ENCODE measurements at regions not wholly inside any gene's neighbourhood (a gene's known extent, or its start where the extent isn't known, plus 50 kb on each side); places are given as distances from the start of the nearest gene placed in this dataset.

DNA sequence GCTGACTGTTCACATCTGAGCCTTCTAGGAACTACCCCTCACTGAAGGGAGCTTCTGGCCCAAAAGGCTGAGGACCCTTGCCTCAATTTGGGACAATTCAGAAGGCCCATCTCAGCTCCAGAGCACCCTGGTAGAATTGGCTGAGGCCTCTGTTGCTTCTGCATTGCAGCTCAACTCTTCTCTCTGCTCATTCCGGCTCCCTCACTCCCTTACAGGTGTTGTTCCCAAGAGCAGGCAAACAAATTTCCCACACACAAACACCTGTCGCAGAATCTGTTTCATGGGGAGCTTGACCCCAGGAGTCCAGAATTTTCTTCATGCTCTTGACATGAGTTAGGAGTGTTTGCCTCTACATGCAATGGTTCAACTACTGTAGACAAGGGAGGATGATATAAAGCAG is 78.7 kb downstream of the CRYGS start:
- Histone ChIP-seq H3K27me3 (ENCODE audit: insufficient read depth, low read length, poor library complexity) (no peaks in the 10 kb centered on the region), H3K4me2 (ENCODE audit: insufficient read depth, low read length) (no peak overlapping the region), H3K79me2 (ENCODE audit: insufficient read depth, low read length) (no peaks in the 10 kb centered on the region), H3K27ac (ENCODE audit: low read length) (no peak overlapping the region), H3K9me3 (ENCODE audit: insufficient read depth, low read length, severe bottlenecking) (no peaks in the 10 kb centered on the region), H3K36me3 (ENCODE audit: insufficient read depth, low read length) (no peaks in the 10 kb centered on the region), H2AFZ (ENCODE audit: low read depth, low read length) (no peak overlapping the region), H3K4me3 (ENCODE audit: low read depth in 1 of 2, low read length in 2 of 2) (no peak overlapping the region), H3K4me1 (ENCODE audit: insufficient read depth, low read length) (no peaks in the 10 kb centered on the region), H4K20me1 (ENCODE audit: insufficient read depth, low read length) (no peaks in the 10 kb centered on the region), H3K9ac (ENCODE audit: low read depth, low read length) (no peak overlapping the region)
- TF ChIP-seq, protein P1, sequence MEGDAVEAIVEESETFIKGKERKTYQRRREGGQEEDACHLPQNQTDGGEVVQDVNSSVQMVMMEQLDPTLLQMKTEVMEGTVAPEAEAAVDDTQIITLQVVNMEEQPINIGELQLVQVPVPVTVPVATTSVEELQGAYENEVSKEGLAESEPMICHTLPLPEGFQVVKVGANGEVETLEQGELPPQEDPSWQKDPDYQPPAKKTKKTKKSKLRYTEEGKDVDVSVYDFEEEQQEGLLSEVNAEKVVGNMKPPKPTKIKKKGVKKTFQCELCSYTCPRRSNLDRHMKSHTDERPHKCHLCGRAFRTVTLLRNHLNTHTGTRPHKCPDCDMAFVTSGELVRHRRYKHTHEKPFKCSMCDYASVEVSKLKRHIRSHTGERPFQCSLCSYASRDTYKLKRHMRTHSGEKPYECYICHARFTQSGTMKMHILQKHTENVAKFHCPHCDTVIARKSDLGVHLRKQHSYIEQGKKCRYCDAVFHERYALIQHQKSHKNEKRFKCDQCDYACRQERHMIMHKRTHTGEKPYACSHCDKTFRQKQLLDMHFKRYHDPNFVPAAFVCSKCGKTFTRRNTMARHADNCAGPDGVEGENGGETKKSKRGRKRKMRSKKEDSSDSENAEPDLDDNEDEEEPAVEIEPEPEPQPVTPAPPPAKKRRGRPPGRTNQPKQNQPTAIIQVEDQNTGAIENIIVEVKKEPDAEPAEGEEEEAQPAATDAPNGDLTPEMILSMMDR (IDR thresholded peaks at IDR 0.05; ENCODE audit: borderline replicate concordance, extremely low read depth, low read length, poor library complexity, severe bottlenecking): no peak
- no peak for TF ChIP-seq EZH2 (IDR thresholded peaks at IDR 0.05; ENCODE audit: borderline replicate concordance, low read depth, low read length, severe bottlenecking)
- ATAC-seq (ENCODE audit: insufficient read depth, low read depth) (no peak), DNase-seq (no peak)

DNA sequence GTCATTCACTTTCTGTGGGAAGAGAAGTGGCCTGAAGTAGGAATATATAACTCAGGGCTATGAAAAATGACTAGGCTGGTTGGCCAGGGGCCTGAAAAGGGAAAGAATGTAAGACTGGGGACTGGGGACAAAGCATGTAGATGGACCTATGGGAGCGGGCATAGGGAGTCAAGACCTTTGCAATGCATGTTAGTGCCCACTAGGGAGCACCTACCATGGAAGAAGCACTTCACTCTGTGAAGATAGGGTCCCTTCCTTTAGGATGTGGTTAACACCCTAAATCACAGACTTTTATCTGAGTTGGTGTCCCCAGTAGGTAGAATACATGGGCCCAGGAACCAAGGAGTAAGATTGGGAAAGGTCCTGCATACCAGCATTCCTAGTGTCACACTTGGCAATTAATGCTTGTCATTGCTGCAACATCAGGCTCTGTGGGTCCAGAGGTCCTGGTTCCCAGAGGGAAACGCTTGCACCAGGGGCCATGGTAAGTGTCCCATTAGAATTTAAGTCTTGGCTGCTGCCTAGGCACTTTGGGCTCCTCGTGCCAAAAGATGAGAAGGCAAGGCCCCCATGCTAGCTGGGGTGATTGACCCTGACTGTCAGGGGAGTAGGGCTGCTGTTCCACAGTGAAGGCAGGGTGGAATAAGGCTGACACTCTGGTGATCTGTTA is 79.6 kb downstream of the CRYGS start:
- no peak overlapping the region for H3K4me2 ChIP-seq (ENCODE audit: insufficient read depth, low read length)
- H3K79me2 ChIP-seq (ENCODE audit: insufficient read depth, low read length): no peaks in the 10 kb centered on the region
- no peaks in the 10 kb centered on the region for H3K4me1 ChIP-seq (ENCODE audit: insufficient read depth, low read length)
- no peaks in the 10 kb centered on the region for H3K36me3 ChIP-seq (ENCODE audit: insufficient read depth, low read length)
- H2AFZ ChIP-seq (ENCODE audit: low read depth, low read length): no peak overlapping the region
- DNase-seq (no peak), ATAC-seq (ENCODE audit: insufficient read depth, low read depth) (no peak; the same call in 2 of the 3 replicates)
- no peak overlapping the region for H3K4me3 ChIP-seq (ENCODE audit: low read depth in 1 of 2, low read length in 2 of 2)
- H4K20me1 ChIP-seq (ENCODE audit: insufficient read depth, low read length): no peaks in the 10 kb centered on the region
- H3K27me3 ChIP-seq (ENCODE audit: insufficient read depth, low read length, poor library complexity): peaks cover 4% of the 10 kb centered on the region
- TF ChIP-seq, protein P1 (IDR thresholded peaks at IDR 0.05; ENCODE audit: borderline replicate concordance, extremely low read depth, low read length, poor library complexity, severe bottlenecking): peak; percentile 30
- TF ChIP-seq EZH2 (IDR thresholded peaks at IDR 0.05; ENCODE audit: borderline replicate concordance, low read depth, low read length, severe bottlenecking): no peak
- H3K9me3 ChIP-seq (ENCODE audit: insufficient read depth, low read length, severe bottlenecking): no peaks in the 10 kb centered on the region
- H3K9ac ChIP-seq (ENCODE audit: low read depth, low read length): no peak overlapping the region
- H3K27ac ChIP-seq (ENCODE audit: low read length): no peak overlapping the region

DNA sequence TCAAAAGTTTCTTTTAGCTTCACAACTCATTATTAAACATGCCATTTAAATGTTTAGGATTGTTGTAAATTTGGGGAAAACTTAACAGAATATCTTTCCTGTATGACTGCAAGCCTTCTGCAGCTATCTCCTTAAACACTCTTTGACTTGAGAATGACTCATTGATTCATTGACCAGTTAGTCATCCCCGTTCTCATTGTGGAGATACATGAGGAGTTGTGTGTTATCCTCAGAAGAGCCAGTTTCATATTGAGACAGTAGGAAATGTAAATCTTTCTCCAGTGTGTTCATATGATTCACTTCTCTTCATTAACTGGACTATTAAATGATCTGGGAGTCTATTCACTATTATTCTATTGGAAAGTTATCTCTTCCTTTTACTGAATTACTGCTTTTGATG is 83.0 kb downstream of the CRYGS start:
- Histone ChIP-seq H3K9ac (ENCODE audit: low read depth, low read length) (no peak overlapping the region), H3K27me3 (ENCODE audit: insufficient read depth, low read length, poor library complexity) (peaks cover 9% of the 10 kb centered on the region), H3K27ac (ENCODE audit: low read length) (no peak overlapping the region), H3K79me2 (ENCODE audit: insufficient read depth, low read length) (no peaks in the 10 kb centered on the region), H3K4me1 (ENCODE audit: insufficient read depth, low read length) (no peaks in the 10 kb centered on the region), H4K20me1 (ENCODE audit: insufficient read depth, low read length) (no peaks in the 10 kb centered on the region), H2AFZ (ENCODE audit: low read depth, low read length) (no peak overlapping the region), H3K36me3 (ENCODE audit: insufficient read depth, low read length) (no peaks in the 10 kb centered on the region), H3K9me3 (ENCODE audit: insufficient read depth, low read length, severe bottlenecking) (no peaks in the 10 kb centered on the region), H3K4me2 (ENCODE audit: insufficient read depth, low read length) (no peak overlapping the region), H3K4me3 (ENCODE audit: low read depth in 1 of 2, low read length in 2 of 2) (no peak overlapping the region)
- TF ChIP-seq, protein P1 (IDR thresholded peaks at IDR 0.05; ENCODE audit: borderline replicate concordance, extremely low read depth, low read length, poor library complexity, severe bottlenecking): no peak
- no peak for TF ChIP-seq EZH2 (IDR thresholded peaks at IDR 0.05; ENCODE audit: borderline replicate concordance, low read depth, low read length, severe bottlenecking)
- ATAC-seq (ENCODE audit: insufficient read depth, low read depth): no peak
- DNase-seq: no peak
